ENCODE measurements at regions not wholly inside any gene's neighbourhood (a gene's known extent, or its start where the extent isn't known, plus 50 kb on each side); places are given as distances from the start of the nearest gene placed in this dataset.

DNA sequence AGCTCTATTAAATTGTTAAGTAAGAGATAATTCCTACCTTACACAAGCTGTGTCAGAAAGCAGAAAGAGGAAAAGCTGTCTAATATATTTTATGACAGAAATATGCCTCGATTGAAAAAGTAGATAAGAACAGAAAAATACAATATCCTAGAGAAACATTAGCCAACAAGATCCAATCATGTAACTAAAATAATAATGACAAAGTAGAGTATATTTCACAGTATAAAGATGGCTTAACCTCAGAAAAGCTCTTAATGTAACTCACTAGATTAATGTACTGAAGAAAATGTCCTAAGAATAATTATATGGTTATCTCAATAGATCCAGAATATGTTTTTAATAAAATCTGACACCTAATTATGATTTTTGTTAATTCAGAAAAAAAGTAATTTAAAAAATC, 89.8 kb upstream of the HABP2 start:
- TF ChIP-seq, protein P1, sequence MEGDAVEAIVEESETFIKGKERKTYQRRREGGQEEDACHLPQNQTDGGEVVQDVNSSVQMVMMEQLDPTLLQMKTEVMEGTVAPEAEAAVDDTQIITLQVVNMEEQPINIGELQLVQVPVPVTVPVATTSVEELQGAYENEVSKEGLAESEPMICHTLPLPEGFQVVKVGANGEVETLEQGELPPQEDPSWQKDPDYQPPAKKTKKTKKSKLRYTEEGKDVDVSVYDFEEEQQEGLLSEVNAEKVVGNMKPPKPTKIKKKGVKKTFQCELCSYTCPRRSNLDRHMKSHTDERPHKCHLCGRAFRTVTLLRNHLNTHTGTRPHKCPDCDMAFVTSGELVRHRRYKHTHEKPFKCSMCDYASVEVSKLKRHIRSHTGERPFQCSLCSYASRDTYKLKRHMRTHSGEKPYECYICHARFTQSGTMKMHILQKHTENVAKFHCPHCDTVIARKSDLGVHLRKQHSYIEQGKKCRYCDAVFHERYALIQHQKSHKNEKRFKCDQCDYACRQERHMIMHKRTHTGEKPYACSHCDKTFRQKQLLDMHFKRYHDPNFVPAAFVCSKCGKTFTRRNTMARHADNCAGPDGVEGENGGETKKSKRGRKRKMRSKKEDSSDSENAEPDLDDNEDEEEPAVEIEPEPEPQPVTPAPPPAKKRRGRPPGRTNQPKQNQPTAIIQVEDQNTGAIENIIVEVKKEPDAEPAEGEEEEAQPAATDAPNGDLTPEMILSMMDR (IDR thresholded peaks at IDR 0.05): no peak
- TF ChIP-seq POLR2A (IDR thresholded peaks at IDR 0.05): no peak

Data from lower leg skin (tissue), 3 donors.